ENCODE measurements at regions not wholly inside any gene's neighbourhood (a gene's known extent, or its start where the extent isn't known, plus 50 kb on each side); places are given as distances from the start of the nearest gene placed in this dataset.
A peak's percentile ranks its signal among the peaks of the same experiment; 100 is the strongest.

DNA sequence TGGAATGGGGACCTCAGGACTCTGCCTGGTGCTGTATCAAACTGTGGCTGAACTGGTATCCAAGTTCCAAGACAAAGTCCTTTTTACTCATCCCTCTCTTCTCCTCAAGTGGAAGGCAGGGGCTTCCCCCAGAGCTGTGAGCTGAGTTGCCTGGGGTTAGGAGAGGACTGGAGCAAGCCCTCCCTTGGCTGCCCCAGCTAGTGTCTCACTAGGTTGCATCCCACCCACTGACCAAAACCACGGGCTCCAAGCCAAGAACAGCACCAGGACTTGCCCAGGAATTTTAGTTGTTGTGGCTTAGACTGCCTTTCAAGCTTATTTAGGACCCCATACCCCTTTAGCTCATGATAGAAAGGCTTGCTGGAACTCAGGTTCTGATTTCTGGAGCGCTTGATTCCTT lies 158.7 kb upstream of the TNC start:
- H3K27ac ChIP-seq (ENCODE audit: low read depth, low read length) = no peak overlapping the region
- no peaks in the 10 kb centered on the region for H3K36me3 ChIP-seq (ENCODE audit: control insufficient read depth in 1 of 2, insufficient read depth in 2 of 2, low read length in 2 of 2)
- no peaks in the 10 kb centered on the region for H3K27me3 ChIP-seq (ENCODE audit: control insufficient read depth in 1 of 2, insufficient read depth in 2 of 2, low read length in 2 of 2)
- no peak overlapping the region for H3K4me3 ChIP-seq (ENCODE audit: low read depth in 1 of 2, low read length in 2 of 2)
- H3K9ac ChIP-seq (ENCODE audit: low read depth in 1 of 2, low read length in 2 of 2) = no peak overlapping the region
- H3K4me1 ChIP-seq (ENCODE audit: control insufficient read depth in 1 of 2, insufficient read depth in 2 of 2, low read length in 2 of 2) = peaks cover 9 to 11% of the 10 kb centered on the region in 2 donors
- no peaks in the 10 kb centered on the region for H3K9me3 ChIP-seq (ENCODE audit: control insufficient read depth in 1 of 2, low read length in 2 of 2)

DNA sequence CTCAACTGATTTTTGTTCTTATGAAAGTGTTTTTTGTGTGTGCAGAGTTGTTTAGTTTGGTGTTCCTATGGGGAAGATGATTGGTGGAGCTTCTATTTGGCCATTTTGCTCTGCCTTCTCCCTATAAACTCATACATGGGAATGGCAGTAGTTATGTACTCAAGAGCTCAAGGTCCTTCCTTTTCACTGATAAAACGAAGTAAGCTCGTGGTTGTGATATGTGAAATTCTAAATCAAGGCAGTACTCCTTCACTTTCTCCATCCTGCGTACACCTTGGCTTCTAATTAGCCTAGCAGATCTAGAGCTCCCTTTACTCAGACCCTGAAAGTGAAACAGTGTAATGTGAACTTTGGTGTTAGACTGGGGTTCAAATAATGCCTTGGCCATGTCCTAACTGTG lies 159.3 kb upstream of the TNC start:
- peaks cover 9 to 11% of the 10 kb centered on the region in 2 donors for H3K4me1 ChIP-seq (ENCODE audit: control insufficient read depth in 1 of 2, insufficient read depth in 2 of 2, low read length in 2 of 2)
- H3K27ac ChIP-seq (ENCODE audit: low read depth, low read length) = no peak overlapping the region
- no peaks in the 10 kb centered on the region for H3K36me3 ChIP-seq (ENCODE audit: control insufficient read depth in 1 of 2, insufficient read depth in 2 of 2, low read length in 2 of 2)
- H3K9me3 ChIP-seq (ENCODE audit: control insufficient read depth in 1 of 2, low read length in 2 of 2) = no peaks in the 10 kb centered on the region
- no peaks in the 10 kb centered on the region for H3K27me3 ChIP-seq (ENCODE audit: control insufficient read depth in 1 of 2, insufficient read depth in 2 of 2, low read length in 2 of 2)
- H3K9ac ChIP-seq (ENCODE audit: low read depth in 1 of 2, low read length in 2 of 2) = no peak overlapping the region
- no peak overlapping the region for H3K4me3 ChIP-seq (ENCODE audit: low read depth in 1 of 2, low read length in 2 of 2)

DNA sequence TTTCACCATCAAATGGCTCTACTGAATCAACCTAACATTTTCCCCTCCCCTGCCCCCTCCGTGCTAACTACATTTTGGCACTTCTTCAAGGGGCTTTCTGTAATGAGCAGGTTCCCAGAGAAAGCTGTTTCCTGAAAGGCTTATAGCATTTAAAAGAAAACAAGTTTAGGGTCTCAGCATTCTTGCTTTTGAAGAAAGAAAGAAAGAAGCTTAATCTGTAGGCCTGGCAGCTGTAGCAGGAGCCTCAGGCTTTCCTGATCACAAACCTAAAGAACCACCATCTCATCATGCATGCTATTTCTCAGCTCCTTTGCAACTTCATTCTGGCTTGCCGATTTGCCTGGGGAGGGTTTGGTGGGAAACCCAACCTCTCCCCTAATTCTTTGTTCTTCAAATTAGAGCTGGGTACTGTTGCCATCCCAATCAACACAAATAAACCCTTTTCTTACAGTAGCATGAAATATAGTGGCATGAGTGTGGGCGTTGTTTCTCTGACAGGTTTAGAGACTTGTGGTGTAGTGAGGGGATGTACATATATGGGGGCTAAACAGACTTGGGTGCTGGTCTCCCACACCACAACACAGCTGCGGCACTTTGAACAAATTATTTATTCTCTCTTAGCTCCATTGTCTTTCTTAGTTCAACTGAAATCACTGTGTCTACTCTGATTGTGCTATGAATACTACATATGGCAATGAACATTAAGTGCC lies 160.5 kb upstream of the TNC start:
- Histone ChIP-seq H3K27me3 (ENCODE audit: control insufficient read depth in 1 of 2, insufficient read depth in 2 of 2, low read length in 2 of 2) (no peaks in the 10 kb centered on the region), H3K9me3 (ENCODE audit: control insufficient read depth in 1 of 2, low read length in 2 of 2) (no peaks in the 10 kb centered on the region), H3K9ac (ENCODE audit: low read depth in 1 of 2, low read length in 2 of 2) (no peak overlapping the region), H3K36me3 (ENCODE audit: control insufficient read depth in 1 of 2, insufficient read depth in 2 of 2, low read length in 2 of 2) (no peaks in the 10 kb centered on the region), H3K4me1 (ENCODE audit: control insufficient read depth in 1 of 2, insufficient read depth in 2 of 2, low read length in 2 of 2) (peaks cover 9 to 11% of the 10 kb centered on the region in 2 donors), H3K27ac (ENCODE audit: low read depth, low read length) (no peak overlapping the region), H3K4me3 (ENCODE audit: low read depth in 1 of 2, low read length in 2 of 2) (no peak overlapping the region)

DNA sequence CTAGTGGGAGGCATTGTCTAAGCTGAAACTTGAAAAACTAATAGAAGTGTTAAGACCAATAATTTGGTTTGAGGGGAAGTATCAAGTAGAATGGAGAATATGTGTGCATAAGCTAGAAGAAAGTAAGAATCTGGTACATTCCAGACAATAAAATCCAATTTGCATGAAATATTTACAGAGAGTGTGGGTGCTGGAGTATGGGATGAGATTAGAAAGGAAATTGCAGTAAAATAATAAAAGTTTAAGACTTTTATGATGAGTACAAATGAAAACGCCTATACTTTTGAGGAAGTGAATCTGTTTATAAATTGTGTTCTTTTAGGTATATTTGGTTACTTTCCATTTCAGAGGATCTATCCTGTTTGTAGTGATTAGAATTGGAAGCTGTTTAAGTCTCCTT lies 165.4 kb upstream of the TNC start:
- Histone ChIP-seq H3K36me3 (ENCODE audit: control insufficient read depth in 1 of 2, insufficient read depth in 2 of 2, low read length in 2 of 2) (no peaks in the 10 kb centered on the region), H3K27ac (ENCODE audit: low read depth, low read length) (no peak overlapping the region), H3K4me3 (ENCODE audit: low read depth in 1 of 2, low read length in 2 of 2) (no peak overlapping the region), H3K9me3 (ENCODE audit: control insufficient read depth in 1 of 2, low read length in 2 of 2) (no peaks in the 10 kb centered on the region), H3K9ac (ENCODE audit: low read depth in 1 of 2, low read length in 2 of 2) (no peak overlapping the region), H3K4me1 (ENCODE audit: control insufficient read depth in 1 of 2, insufficient read depth in 2 of 2, low read length in 2 of 2) (no peaks in the 10 kb centered on the region), H3K27me3 (ENCODE audit: control insufficient read depth in 1 of 2, insufficient read depth in 2 of 2, low read length in 2 of 2) (no peaks in the 10 kb centered on the region)

DNA sequence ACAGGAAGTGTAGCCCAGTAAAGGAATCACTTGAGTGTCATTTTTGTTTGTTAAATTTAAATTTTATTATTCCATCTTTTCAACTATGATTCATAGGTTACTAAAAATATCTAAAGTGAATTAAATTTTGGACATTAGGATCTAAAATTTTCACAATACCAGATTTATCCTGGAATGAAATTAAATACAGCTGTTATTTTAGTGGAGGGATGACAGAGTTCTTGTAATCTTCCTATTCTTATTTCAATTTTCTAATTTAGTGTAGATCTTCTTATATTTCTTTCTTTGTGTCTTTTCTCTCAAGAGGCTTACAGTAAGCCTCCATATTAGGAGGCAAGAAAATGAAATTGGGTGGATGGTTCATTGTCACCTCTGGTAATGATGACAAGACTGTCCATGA lies 167.9 kb upstream of the TNC start:
- H3K9me3 ChIP-seq (ENCODE audit: control insufficient read depth in 1 of 2, low read length in 2 of 2) = no peaks in the 10 kb centered on the region
- H3K4me1 ChIP-seq (ENCODE audit: control insufficient read depth in 1 of 2, insufficient read depth in 2 of 2, low read length in 2 of 2) = peaks cover 4 to 14% of the 10 kb centered on the region in 2 donors
- no peaks in the 10 kb centered on the region for H3K36me3 ChIP-seq (ENCODE audit: control insufficient read depth in 1 of 2, insufficient read depth in 2 of 2, low read length in 2 of 2)
- H3K27ac ChIP-seq (ENCODE audit: low read depth, low read length) = no peak overlapping the region
- no peak overlapping the region for H3K4me3 ChIP-seq (ENCODE audit: low read depth in 1 of 2, low read length in 2 of 2)
- no peaks in the 10 kb centered on the region for H3K27me3 ChIP-seq (ENCODE audit: control insufficient read depth in 1 of 2, insufficient read depth in 2 of 2, low read length in 2 of 2)
- H3K9ac ChIP-seq (ENCODE audit: low read depth in 1 of 2, low read length in 2 of 2) = no peak overlapping the region

DNA sequence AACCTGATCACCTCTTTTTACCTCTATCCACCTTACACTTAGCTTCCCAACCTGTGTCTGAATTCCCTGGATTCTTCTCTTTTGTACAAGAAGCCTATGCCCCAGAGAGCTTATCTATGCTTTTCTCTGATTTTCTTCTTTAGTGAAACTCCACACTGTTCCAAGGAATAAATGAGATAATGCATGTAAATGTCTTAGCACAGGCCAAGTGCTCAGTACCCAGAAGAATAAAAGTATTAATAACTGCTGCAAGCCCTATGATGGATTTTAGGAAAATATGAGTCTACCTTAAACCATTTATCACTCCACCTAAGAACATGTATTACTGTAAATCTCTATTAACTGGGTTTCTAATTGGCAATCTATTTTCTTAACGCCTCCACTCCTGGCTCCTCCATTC lies 168.5 kb upstream of the TNC start:
- Histone ChIP-seq H3K27me3 (ENCODE audit: control insufficient read depth in 1 of 2, insufficient read depth in 2 of 2, low read length in 2 of 2) (no peaks in the 10 kb centered on the region), H3K27ac (ENCODE audit: low read depth, low read length) (no peak overlapping the region), H3K9me3 (ENCODE audit: control insufficient read depth in 1 of 2, low read length in 2 of 2) (no peaks in the 10 kb centered on the region), H3K36me3 (ENCODE audit: control insufficient read depth in 1 of 2, insufficient read depth in 2 of 2, low read length in 2 of 2) (no peaks in the 10 kb centered on the region), H3K4me3 (ENCODE audit: low read depth in 1 of 2, low read length in 2 of 2) (no peak overlapping the region), H3K9ac (ENCODE audit: low read depth in 1 of 2, low read length in 2 of 2) (no peak overlapping the region), H3K4me1 (ENCODE audit: control insufficient read depth in 1 of 2, insufficient read depth in 2 of 2, low read length in 2 of 2) (peaks cover 7 to 20% of the 10 kb centered on the region in 2 donors)

DNA sequence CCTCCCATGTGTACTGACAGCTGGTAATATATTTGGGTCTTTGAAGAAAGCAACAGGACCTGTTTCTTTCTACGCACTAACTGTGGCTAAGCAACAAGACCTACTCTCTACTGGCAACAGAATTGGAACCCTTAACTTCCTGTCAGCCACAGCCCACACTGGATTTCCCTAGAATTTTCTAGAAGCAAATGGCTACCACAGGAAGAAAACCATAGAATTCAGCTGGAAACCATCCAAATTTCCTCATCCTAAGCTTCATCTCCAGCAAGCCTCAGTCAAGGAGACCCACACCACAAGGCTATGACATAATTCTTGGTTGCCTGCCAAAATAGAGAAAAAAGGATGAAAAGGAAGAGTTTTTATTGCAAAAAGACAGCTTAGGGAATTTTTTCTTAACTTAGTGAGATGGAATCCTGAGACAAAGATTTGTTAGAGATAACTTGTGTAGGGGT lies 171.8 kb upstream of the TNC start:
- no peak overlapping the region for H3K27ac ChIP-seq (ENCODE audit: low read depth, low read length)
- no peaks in the 10 kb centered on the region for H3K36me3 ChIP-seq (ENCODE audit: control insufficient read depth in 1 of 2, insufficient read depth in 2 of 2, low read length in 2 of 2)
- no peaks in the 10 kb centered on the region for H3K27me3 ChIP-seq (ENCODE audit: control insufficient read depth in 1 of 2, insufficient read depth in 2 of 2, low read length in 2 of 2)
- H3K4me3 ChIP-seq (ENCODE audit: low read depth in 1 of 2, low read length in 2 of 2) = no peak overlapping the region
- no peaks in the 10 kb centered on the region for H3K9me3 ChIP-seq (ENCODE audit: control insufficient read depth in 1 of 2, low read length in 2 of 2)
- peaks cover 17 to 36% of the 10 kb centered on the region in 2 donors for H3K4me1 ChIP-seq (ENCODE audit: control insufficient read depth in 1 of 2, insufficient read depth in 2 of 2, low read length in 2 of 2)
- H3K9ac ChIP-seq (ENCODE audit: low read depth in 1 of 2, low read length in 2 of 2) = no peak overlapping the region

DNA sequence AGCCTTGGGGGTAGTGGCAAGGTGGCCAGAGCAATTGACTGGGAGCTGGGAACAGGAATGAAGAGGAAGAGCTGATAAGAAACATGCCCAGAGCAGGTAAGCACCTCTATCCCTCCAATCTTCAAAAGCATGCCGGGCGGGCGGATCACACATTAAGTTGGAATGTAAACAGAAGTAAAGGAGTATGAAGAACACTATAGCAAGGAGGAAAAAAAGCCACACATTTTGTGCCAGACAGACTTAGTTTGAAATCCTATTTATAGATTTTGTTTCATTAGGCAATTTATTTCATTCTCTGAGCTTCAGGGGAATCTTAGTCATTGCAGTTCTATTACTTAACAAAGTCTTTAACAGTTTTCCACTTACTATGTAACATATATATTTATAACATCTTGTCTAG lies 173.9 kb upstream of the TNC start:
- no peaks in the 10 kb centered on the region for H3K36me3 ChIP-seq (ENCODE audit: control insufficient read depth in 1 of 2, insufficient read depth in 2 of 2, low read length in 2 of 2)
- H3K27ac ChIP-seq (ENCODE audit: low read depth, low read length) = no peak overlapping the region
- H3K9ac ChIP-seq (ENCODE audit: low read depth in 1 of 2, low read length in 2 of 2) = no peak overlapping the region
- H3K4me3 ChIP-seq (ENCODE audit: low read depth in 1 of 2, low read length in 2 of 2) = no peak overlapping the region
- H3K27me3 ChIP-seq (ENCODE audit: control insufficient read depth in 1 of 2, insufficient read depth in 2 of 2, low read length in 2 of 2) = no peaks in the 10 kb centered on the region
- H3K9me3 ChIP-seq (ENCODE audit: control insufficient read depth in 1 of 2, low read length in 2 of 2) = no peaks in the 10 kb centered on the region
- peaks cover 26 to 36% of the 10 kb centered on the region in 2 donors for H3K4me1 ChIP-seq (ENCODE audit: control insufficient read depth in 1 of 2, insufficient read depth in 2 of 2, low read length in 2 of 2)

DNA sequence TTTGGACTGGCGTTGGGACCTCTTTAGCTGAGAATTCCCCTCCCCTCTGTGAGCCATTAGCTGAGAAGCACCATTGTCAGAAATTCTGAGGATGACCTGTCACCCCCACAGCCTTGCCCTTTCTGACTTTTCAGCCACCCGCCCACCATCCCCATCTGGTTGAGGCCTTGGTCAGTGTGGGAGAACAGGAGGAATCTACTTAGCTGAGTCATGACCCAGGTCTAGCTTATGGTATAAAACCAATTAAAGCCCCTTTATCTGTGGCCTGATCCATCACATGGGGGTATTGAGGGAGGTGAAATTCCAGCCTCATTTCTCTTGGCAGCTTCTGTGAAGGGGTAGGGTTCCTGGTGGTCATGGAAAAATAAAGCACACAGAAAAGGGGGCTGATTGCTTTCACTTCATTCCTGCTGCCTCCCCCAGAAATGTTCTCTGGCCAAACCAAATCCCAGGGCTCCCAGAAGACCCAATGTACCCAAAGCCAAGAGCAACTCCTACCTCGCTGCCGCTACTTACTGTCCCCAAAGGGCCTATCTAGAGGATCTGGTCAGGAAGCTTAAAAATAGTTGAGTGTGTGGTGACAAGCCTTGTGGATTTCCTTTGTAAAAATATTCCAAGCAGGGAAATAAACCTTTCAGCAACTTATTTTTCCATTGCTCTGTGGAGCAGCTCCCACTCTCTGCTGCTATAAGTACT lies 174.8 kb upstream of the TNC start:
- H3K36me3 ChIP-seq (ENCODE audit: control insufficient read depth in 1 of 2, insufficient read depth in 2 of 2, low read length in 2 of 2) = no peaks in the 10 kb centered on the region
- no peaks in the 10 kb centered on the region for H3K27me3 ChIP-seq (ENCODE audit: control insufficient read depth in 1 of 2, insufficient read depth in 2 of 2, low read length in 2 of 2)
- no peak overlapping the region for H3K9ac ChIP-seq (ENCODE audit: low read depth in 1 of 2, low read length in 2 of 2)
- no peak overlapping the region for H3K27ac ChIP-seq (ENCODE audit: low read depth, low read length)
- H3K4me3 ChIP-seq (ENCODE audit: low read depth in 1 of 2, low read length in 2 of 2) = no peak overlapping the region
- H3K9me3 ChIP-seq (ENCODE audit: control insufficient read depth in 1 of 2, low read length in 2 of 2) = no peaks in the 10 kb centered on the region
- H3K4me1 ChIP-seq (ENCODE audit: control insufficient read depth in 1 of 2, insufficient read depth in 2 of 2, low read length in 2 of 2) = peaks cover 26 to 36% of the 10 kb centered on the region in 2 donors

DNA sequence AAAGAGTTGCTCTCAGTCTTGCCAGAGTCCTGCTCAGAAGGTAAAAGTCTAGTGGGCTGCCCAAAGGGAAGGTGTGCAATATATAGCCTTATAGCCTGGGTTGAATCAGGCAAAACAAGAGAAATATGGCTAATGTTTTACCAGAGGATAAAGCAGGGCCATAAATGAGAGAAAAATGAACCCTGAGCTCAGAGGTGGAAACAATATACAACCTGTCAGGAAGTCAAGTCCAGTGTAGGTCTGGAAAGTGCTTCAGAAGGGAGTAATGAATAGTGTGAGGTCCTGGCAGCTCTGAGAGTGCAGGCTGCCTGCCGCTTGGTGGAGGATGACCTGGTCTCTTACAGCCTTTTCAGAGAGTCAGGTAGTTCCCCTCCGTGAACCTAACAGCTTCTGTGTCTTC lies 177.8 kb upstream of the TNC start:
- Histone ChIP-seq H3K9me3 (ENCODE audit: control insufficient read depth in 1 of 2, low read length in 2 of 2) (no peaks in the 10 kb centered on the region), H3K9ac (ENCODE audit: low read depth in 1 of 2, low read length in 2 of 2) (no peak overlapping the region), H3K27me3 (ENCODE audit: control insufficient read depth in 1 of 2, insufficient read depth in 2 of 2, low read length in 2 of 2) (no peaks in the 10 kb centered on the region), H3K4me1 (ENCODE audit: control insufficient read depth in 1 of 2, insufficient read depth in 2 of 2, low read length in 2 of 2) (peaks cover 22 to 23% of the 10 kb centered on the region in 2 donors), H3K27ac (ENCODE audit: low read depth, low read length) (no peak overlapping the region), H3K4me3 (ENCODE audit: low read depth in 1 of 2, low read length in 2 of 2) (peak overlapping the region in 1 of 2 donors; percentile 19), H3K36me3 (ENCODE audit: control insufficient read depth in 1 of 2, insufficient read depth in 2 of 2, low read length in 2 of 2) (no peaks in the 10 kb centered on the region)
